Liver (tissue), 3 donors: ENCODE measurements at regions not wholly inside any gene's neighbourhood (a gene's known extent, or its start where the extent isn't known, plus 50 kb on each side); places are given as distances from the start of the nearest gene placed in this dataset.

Experiments used
- EGR1 ChIP-seq, 2 donors: IDR thresholded peaks; 2 replicates each; pipeline ENCODE4 v1.6.1; 2016 to 2018; ENCODE audit warnings: antibody characterized with exemption in 2 of 2, low read depth in 2 of 2
- FOXA1 ChIP-seq: IDR thresholded peaks from 2 replicates; pipeline ENCODE4 v1.6.1; 2016; ENCODE audit warnings: antibody characterized with exemption
- HNF4G ChIP-seq: IDR thresholded peaks from 2 replicates; pipeline ENCODE4 v1.6.1; 2016; ENCODE audit warnings: antibody characterized with exemption
- JUND ChIP-seq, 2 donors: IDR thresholded peaks; 2 replicates each; pipeline ENCODE4 v1.6.1; 2016; ENCODE audit warnings: antibody characterized with exemption in 2 of 2
- RAD21 ChIP-seq, 2 donors: IDR thresholded peaks; 2 replicates each; pipeline ENCODE4 v1.6.1; 2016; ENCODE audit warnings: antibody characterized with exemption in 2 of 2, mild to moderate bottlenecking in 2 of 2
- SP1 ChIP-seq: IDR thresholded peaks from 2 replicates; pipeline ENCODE4 v1.6.1; 2018; ENCODE audit warnings: antibody characterized with exemption, mild to moderate bottlenecking
- TF ChIP-seq, protein P1 (sequence below): IDR thresholded peaks from 2 replicates; pipeline ENCODE4 v1.6.1; 2016; ENCODE audit warnings: antibody characterized with exemption
- TF ChIP-seq, protein P2 (sequence below): IDR thresholded peaks from 2 replicates; pipeline ENCODE4 v1.6.1; 2016; ENCODE audit warnings: antibody characterized with exemption, mild to moderate bottlenecking
- TF ChIP-seq, protein P3 (sequence below): fragments of 150-350 bp; IDR thresholded peaks from 2 replicates; pipeline ENCODE4 v1.5.1; 2017; ENCODE audit warnings: improper control_type of control experiment, low read depth, low read length; ENCODE audit not compliant: missing input control
- donor health status: healthy.
- donor health status: healthy.

DNA sequence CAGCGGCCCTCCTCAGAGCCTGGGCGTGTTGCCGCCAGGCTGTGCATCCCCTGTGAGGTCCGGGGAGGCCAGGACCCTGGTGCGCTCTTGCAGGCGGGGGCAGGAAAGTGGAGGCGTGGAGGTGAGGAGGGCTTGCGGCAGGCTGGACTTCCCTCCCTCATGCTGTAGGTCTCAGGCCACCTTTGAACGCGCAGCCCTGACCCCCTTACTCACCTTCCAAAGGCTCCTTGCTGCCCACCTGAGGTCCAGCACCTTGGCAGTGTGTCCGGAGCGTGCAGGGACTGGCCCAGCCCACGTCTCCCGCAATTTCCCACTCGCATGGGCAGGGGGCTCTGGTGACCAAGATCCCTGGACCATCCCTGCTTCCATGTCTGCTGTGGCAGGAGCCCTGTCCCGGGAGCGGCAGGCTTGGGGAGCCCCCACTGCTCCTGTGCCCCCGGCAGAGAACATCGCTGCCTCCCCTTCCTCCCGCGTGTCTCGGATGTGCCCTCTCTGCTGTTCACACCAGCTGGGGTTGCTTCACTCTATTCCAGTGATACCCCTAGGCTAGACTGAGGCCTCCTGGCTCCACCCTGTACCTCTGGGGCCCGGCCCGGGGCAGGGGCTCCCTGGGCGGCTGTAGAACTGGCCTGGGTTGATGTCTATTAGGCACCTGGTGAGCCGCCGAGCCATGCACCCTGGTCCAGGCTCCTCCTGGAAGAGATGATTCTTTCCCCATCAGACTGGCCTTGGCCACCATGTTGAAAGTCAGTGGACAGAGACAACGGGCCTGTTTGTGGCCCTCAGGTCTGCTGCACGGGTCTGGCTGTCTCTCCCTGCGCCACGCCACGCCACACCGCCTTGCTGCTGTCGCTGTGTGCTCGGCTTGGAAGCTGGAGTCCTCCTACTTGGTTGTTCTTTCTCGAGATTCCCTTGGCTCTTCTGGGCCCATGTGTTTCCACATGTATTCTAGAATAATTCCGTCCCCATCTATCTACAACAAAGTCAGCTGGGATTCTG, 95.4 kb upstream of the ADRA2C start:
- TF ChIP-seq, protein P1, sequence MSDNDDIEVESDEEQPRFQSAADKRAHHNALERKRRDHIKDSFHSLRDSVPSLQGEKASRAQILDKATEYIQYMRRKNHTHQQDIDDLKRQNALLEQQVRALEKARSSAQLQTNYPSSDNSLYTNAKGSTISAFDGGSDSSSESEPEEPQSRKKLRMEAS: no peak
- TF ChIP-seq, protein P2, sequence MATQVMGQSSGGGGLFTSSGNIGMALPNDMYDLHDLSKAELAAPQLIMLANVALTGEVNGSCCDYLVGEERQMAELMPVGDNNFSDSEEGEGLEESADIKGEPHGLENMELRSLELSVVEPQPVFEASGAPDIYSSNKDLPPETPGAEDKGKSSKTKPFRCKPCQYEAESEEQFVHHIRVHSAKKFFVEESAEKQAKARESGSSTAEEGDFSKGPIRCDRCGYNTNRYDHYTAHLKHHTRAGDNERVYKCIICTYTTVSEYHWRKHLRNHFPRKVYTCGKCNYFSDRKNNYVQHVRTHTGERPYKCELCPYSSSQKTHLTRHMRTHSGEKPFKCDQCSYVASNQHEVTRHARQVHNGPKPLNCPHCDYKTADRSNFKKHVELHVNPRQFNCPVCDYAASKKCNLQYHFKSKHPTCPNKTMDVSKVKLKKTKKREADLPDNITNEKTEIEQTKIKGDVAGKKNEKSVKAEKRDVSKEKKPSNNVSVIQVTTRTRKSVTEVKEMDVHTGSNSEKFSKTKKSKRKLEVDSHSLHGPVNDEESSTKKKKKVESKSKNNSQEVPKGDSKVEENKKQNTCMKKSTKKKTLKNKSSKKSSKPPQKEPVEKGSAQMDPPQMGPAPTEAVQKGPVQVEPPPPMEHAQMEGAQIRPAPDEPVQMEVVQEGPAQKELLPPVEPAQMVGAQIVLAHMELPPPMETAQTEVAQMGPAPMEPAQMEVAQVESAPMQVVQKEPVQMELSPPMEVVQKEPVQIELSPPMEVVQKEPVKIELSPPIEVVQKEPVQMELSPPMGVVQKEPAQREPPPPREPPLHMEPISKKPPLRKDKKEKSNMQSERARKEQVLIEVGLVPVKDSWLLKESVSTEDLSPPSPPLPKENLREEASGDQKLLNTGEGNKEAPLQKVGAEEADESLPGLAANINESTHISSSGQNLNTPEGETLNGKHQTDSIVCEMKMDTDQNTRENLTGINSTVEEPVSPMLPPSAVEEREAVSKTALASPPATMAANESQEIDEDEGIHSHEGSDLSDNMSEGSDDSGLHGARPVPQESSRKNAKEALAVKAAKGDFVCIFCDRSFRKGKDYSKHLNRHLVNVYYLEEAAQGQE: no peak
- TF ChIP-seq, protein P3, sequence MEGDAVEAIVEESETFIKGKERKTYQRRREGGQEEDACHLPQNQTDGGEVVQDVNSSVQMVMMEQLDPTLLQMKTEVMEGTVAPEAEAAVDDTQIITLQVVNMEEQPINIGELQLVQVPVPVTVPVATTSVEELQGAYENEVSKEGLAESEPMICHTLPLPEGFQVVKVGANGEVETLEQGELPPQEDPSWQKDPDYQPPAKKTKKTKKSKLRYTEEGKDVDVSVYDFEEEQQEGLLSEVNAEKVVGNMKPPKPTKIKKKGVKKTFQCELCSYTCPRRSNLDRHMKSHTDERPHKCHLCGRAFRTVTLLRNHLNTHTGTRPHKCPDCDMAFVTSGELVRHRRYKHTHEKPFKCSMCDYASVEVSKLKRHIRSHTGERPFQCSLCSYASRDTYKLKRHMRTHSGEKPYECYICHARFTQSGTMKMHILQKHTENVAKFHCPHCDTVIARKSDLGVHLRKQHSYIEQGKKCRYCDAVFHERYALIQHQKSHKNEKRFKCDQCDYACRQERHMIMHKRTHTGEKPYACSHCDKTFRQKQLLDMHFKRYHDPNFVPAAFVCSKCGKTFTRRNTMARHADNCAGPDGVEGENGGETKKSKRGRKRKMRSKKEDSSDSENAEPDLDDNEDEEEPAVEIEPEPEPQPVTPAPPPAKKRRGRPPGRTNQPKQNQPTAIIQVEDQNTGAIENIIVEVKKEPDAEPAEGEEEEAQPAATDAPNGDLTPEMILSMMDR: no peak
- TF ChIP-seq RAD21 (IDR thresholded peaks at IDR 0.05) (no peak), SP1 (no peak), FOXA1 (no peak), JUND (IDR thresholded peaks at IDR 0.05) (no peak), EGR1 (IDR thresholded peaks at IDR 0.05; ENCODE audit: low read depth in 2 of 2) (no peak), HNF4G (no peak)
